ENCODE measurements at regions not wholly inside any gene's neighbourhood (a gene's known extent, or its start where the extent isn't known, plus 50 kb on each side); places are given as distances from the start of the nearest gene placed in this dataset.

GRCh38 chr5:29642601-29643000, 1550.9 kb upstream of the CDH6 start:
- Mint-ChIP-seq H3K36me3 (ENCODE audit: low read depth) (no peaks in the 10 kb centered on the region), H3K9me3 (ENCODE audit: low read depth) (no peaks in the 10 kb centered on the region), H3K27ac (ENCODE audit: unreplicated experiment) (no peak overlapping the region), H3K4me1 (ENCODE audit: low read depth) (no peaks in the 10 kb centered on the region), H3K27me3 (ENCODE audit: low read depth) (peaks cover 3% of the 10 kb centered on the region), H3K4me3 (ENCODE audit: unreplicated experiment) (no peak overlapping the region)
- DNase-seq (ENCODE audit: low spot score): no peak
- TF ChIP-seq, protein P1, sequence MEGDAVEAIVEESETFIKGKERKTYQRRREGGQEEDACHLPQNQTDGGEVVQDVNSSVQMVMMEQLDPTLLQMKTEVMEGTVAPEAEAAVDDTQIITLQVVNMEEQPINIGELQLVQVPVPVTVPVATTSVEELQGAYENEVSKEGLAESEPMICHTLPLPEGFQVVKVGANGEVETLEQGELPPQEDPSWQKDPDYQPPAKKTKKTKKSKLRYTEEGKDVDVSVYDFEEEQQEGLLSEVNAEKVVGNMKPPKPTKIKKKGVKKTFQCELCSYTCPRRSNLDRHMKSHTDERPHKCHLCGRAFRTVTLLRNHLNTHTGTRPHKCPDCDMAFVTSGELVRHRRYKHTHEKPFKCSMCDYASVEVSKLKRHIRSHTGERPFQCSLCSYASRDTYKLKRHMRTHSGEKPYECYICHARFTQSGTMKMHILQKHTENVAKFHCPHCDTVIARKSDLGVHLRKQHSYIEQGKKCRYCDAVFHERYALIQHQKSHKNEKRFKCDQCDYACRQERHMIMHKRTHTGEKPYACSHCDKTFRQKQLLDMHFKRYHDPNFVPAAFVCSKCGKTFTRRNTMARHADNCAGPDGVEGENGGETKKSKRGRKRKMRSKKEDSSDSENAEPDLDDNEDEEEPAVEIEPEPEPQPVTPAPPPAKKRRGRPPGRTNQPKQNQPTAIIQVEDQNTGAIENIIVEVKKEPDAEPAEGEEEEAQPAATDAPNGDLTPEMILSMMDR (IDR thresholded peaks at IDR 0.05): no peak

- DNase-seq (ENCODE audit: low spot score): no peak
- peaks cover 4% of the 10 kb centered on the region for H3K9me3 Mint-ChIP-seq (ENCODE audit: low read depth)
- no peak overlapping the region for H3K4me3 Mint-ChIP-seq (ENCODE audit: unreplicated experiment)
- no peaks in the 10 kb centered on the region for H3K4me1 Mint-ChIP-seq (ENCODE audit: low read depth)
- TF ChIP-seq, protein P1 (IDR thresholded peaks at IDR 0.05): no peak
- no peak overlapping the region for H3K27ac Mint-ChIP-seq (ENCODE audit: unreplicated experiment)
- peaks cover 2% of the 10 kb centered on the region for H3K27me3 Mint-ChIP-seq (ENCODE audit: low read depth)
- H3K36me3 Mint-ChIP-seq (ENCODE audit: low read depth): no peaks in the 10 kb centered on the region
These were observed 1579.3 kb upstream of the CDH6 start for GRCh38 chr5:29614206-29614605.

DNA sequence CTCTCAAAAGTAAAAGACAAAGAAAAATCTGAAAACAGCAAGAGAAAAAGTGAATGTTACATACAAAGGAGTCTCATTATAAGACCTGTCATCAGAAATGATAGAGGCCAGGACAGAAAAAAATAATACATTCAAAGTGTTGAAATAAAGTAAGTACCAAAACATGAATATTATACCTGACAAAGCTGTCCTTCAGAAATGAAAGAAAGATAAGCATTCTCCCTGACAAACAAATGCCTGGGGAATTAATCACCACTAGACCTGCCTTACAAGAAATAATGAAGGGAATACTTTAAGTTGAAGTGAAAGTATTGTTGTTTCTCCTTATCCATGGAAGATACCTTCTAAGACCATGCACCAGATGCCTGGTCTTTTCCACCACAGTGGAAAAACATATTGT, 1605.2 kb upstream of the CDH6 start:
- H3K4me1 Mint-ChIP-seq (ENCODE audit: low read depth): no peaks in the 10 kb centered on the region
- DNase-seq (ENCODE audit: low spot score): no peak

DNA sequence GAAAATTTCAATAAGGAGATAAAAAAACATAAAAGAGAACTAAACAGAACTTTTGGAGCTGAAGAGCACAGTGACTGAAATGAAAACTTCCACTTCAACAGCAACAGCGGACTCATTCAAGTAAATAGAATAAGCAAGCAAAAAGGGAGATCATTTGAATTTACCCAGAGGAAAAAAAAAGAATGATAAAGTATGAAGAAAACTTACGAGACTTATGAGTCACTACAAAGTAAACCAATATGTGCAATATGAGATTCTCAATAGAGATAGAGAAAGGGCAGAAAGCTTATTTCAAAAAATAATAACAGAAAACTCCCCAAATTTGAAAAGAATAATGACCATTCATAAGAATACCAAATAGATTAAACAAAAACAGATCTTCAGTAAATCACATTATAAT, 1605.7 kb upstream of the CDH6 start:
- TF ChIP-seq, protein P1 (IDR thresholded peaks at IDR 0.05): no peak
- Mint-ChIP-seq H3K4me3 (ENCODE audit: unreplicated experiment) (no peak overlapping the region), H3K36me3 (ENCODE audit: low read depth) (no peaks in the 10 kb centered on the region), H3K27me3 (ENCODE audit: low read depth) (peaks cover 8% of the 10 kb centered on the region), H3K9me3 (ENCODE audit: low read depth) (peaks cover 17% of the 10 kb centered on the region), H3K4me1 (ENCODE audit: low read depth) (no peaks in the 10 kb centered on the region), H3K27ac (ENCODE audit: unreplicated experiment) (no peak overlapping the region)
- DNase-seq (ENCODE audit: low spot score): no peak

More for the DNA sequence above, 1605.2 kb upstream of the CDH6 start:
- Mint-ChIP-seq H3K36me3 (ENCODE audit: low read depth) (no peaks in the 10 kb centered on the region), H3K4me3 (ENCODE audit: unreplicated experiment) (no peak overlapping the region), H3K9me3 (ENCODE audit: low read depth) (peaks cover 17% of the 10 kb centered on the region), H3K27me3 (ENCODE audit: low read depth) (peaks cover 8% of the 10 kb centered on the region), H3K27ac (ENCODE audit: unreplicated experiment) (no peak overlapping the region)
- TF ChIP-seq, protein P1 (IDR thresholded peaks at IDR 0.05): no peak

- H3K4me1 Mint-ChIP-seq (ENCODE audit: low read depth): no peaks in the 10 kb centered on the region
- DNase-seq (ENCODE audit: low spot score): no peak
- H3K27ac Mint-ChIP-seq (ENCODE audit: unreplicated experiment): no peak overlapping the region
These were observed 1625.5 kb upstream of the CDH6 start for GRCh38 chr5:29568028-29568427.

More at GRCh38 chr5:29568028-29568427, 1625.5 kb upstream of the CDH6 start:
- Mint-ChIP-seq H3K9me3 (ENCODE audit: low read depth) (no peaks in the 10 kb centered on the region), H3K27me3 (ENCODE audit: low read depth) (peaks cover 9% of the 10 kb centered on the region), H3K4me3 (ENCODE audit: unreplicated experiment) (no peak overlapping the region), H3K36me3 (ENCODE audit: low read depth) (no peaks in the 10 kb centered on the region)
- TF ChIP-seq, protein P1 (IDR thresholded peaks at IDR 0.05): no peak
